H1 (cell line): ENCODE measurements at regions not wholly inside any gene's neighbourhood (a gene's known extent, or its start where the extent isn't known, plus 50 kb on each side); places are given as distances from the start of the nearest gene placed in this dataset.

Source experiments
- JUND ChIP-seq: IDR thresholded peaks from 2 replicates; pipeline ENCODE4 v1.6.1; 2011; ENCODE audit warnings: mild to moderate bottlenecking, improper control_type of control experiment, low read length
- POLR2AphosphoS5 ChIP-seq: IDR thresholded peaks from 2 replicates; pipeline ENCODE4 v1.6.1; 2011; ENCODE audit warnings: low read depth, low read length
- RFX5 ChIP-seq: IDR thresholded peaks from 2 replicates; pipeline ENCODE4 v1.6.1; 2011; ENCODE audit warnings: low read depth, low read length, improper control_type of control experiment, borderline replicate concordance
- TF ChIP-seq, protein P1 (sequence below), 3 experiments: IDR thresholded peaks; 1 replicate in 2 of 3; 2 replicates in 1 of 3; pipeline versions ENCODE4 v1.5.1 to v1.6.1; 2011; ENCODE audit warnings: low read length in 3 of 3, mild to moderate bottlenecking in 3 of 3, inconsistent platforms in 2 of 3, low read depth in 1 of 3, moderate library complexity in 1 of 3; ENCODE audit not compliant: insufficient read depth in 1 of 3; ENCODE audit errors: control extremely low read depth in 1 of 3
- TF ChIP-seq, protein P2 (sequence below): IDR thresholded peaks from 2 replicates; pipeline ENCODE4 v1.6.1; 2012; ENCODE audit warnings: inconsistent platforms

DNA sequence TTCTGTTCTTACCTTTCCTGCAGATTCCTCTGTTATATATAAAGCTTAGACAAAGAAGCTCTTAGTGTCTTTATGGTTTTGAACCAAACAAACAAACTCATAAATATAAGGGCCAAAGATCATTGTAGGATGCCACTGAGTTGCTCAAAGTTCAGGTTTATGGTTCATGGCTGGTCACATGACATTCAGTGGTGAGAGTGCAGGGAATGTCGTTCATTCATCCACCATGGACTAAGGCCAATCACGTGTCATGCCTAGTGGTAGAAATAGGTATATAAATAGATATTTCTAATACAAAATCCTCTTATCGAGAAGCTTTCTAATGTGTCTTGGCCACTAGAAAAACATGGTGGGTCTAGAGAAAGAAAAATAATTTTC, 119.4 kb downstream of the GATA3 start:
- TF ChIP-seq, protein P1, sequence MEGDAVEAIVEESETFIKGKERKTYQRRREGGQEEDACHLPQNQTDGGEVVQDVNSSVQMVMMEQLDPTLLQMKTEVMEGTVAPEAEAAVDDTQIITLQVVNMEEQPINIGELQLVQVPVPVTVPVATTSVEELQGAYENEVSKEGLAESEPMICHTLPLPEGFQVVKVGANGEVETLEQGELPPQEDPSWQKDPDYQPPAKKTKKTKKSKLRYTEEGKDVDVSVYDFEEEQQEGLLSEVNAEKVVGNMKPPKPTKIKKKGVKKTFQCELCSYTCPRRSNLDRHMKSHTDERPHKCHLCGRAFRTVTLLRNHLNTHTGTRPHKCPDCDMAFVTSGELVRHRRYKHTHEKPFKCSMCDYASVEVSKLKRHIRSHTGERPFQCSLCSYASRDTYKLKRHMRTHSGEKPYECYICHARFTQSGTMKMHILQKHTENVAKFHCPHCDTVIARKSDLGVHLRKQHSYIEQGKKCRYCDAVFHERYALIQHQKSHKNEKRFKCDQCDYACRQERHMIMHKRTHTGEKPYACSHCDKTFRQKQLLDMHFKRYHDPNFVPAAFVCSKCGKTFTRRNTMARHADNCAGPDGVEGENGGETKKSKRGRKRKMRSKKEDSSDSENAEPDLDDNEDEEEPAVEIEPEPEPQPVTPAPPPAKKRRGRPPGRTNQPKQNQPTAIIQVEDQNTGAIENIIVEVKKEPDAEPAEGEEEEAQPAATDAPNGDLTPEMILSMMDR (IDR thresholded peaks at IDR 0.05; ENCODE audit: control extremely low read depth in 1 of 3, insufficient read depth in 1 of 3, low read depth in 1 of 3, low read length in 3 of 3) = no peak
- TF ChIP-seq POLR2AphosphoS5 (no peak), JUND (no peak), RFX5 (no peak)
- TF ChIP-seq, protein P2, sequence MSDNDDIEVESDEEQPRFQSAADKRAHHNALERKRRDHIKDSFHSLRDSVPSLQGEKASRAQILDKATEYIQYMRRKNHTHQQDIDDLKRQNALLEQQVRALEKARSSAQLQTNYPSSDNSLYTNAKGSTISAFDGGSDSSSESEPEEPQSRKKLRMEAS = no peak
